ENCODE measurements at regions not wholly inside any gene's neighbourhood (a gene's known extent, or its start where the extent isn't known, plus 50 kb on each side); places are given as distances from the start of the nearest gene placed in this dataset.
"Not testable (repeated sequence)": the region's sequence is repeated elsewhere in the genome, so short reads cannot be mapped to it uniquely, and the experiment has no call there.

DNA sequence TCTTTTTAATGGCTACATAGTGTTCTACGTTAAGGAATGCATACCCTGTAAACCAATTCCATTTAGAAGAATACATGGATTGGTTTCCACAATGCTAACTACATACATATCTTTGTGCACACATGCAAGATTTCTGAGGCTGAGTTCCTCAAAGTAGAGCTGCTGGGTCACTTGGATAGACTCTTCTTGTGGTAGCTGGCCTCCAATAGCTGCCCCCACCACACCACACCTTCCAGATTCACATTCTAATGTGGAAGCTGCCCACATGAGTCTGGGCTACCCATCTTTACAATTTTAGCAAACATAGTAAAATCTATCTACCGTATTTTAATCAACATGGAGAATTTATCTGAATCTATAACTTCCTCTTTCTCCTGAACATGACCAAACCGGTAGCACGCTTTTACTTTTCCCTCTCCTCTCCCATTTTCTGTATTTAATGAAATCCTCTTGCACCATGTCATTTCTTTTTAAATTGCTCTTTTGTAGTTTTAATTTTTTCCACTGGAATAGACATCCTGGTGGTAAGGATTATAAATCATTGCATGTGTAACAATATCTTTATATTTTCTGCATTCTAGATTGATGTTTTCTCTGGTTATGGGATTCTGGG, 74.7 kb upstream of the CITED2 start:
- H3K36me3 ChIP-seq (ENCODE audit: insufficient read depth, low read length) = no peaks in the 10 kb centered on the region
- no peaks in the 10 kb centered on the region for H3K9me3 ChIP-seq (ENCODE audit: insufficient read depth, low read depth, low read length)
- no peaks in the 10 kb centered on the region for H3K27me3 ChIP-seq (ENCODE audit: insufficient read depth, low read length)
- H3K27ac ChIP-seq (ENCODE audit: low read depth, low read length) = peak overlapping the region; percentile 11; the same call in 1 of the 2 replicates
- peaks cover 46% of the 10 kb centered on the region for H3K4me1 ChIP-seq (ENCODE audit: insufficient read depth, low read length)
- WGBS = 87% methylated on average over 4 of the region's 4 CpGs
- peak overlapping the region; percentile 43; the same call in 1 of the 2 replicates for H3K9ac ChIP-seq (ENCODE audit: low read depth, low read length)
- no peak overlapping the region for H3K4me3 ChIP-seq (ENCODE audit: low read length)

DNA sequence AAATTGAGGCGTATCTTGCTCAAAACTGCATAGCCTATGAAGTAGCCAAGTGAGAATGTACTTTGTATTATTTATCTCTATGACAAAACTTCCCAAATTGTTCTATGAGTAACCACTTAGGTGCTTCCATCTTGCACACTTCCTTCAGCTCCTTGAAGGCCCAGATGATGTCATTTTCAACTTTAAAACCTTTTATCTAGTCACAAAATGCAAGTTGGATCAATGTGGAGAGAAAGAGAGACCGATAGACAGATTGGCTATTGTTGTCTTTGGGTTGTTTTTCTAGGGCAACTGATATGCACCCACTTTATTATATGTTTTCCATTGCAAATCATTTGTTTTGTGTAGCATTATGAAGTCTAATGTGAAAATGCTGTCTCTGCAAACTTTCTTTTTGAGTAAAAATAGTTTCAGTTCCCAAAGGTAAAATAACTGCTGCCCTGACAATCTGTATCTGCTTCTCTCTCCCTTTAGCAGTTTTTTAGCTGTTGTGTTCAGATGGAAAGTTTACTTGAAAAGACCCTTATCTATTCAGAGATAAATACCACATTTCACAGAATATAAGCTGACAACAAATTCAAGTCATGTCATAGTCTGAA, 73.7 kb upstream of the CITED2 start:
- H3K4me3 ChIP-seq (ENCODE audit: low read length) = no peak overlapping the region
- H3K9me3 ChIP-seq (ENCODE audit: insufficient read depth, low read depth, low read length) = no peaks in the 10 kb centered on the region
- no peak overlapping the region for H3K9ac ChIP-seq (ENCODE audit: low read depth, low read length)
- WGBS = no CpG with 5 or more reads among the region's 2 CpGs
- H3K4me1 ChIP-seq (ENCODE audit: insufficient read depth, low read length) = peaks cover 46% of the 10 kb centered on the region
- H3K27ac ChIP-seq (ENCODE audit: low read depth, low read length) = no peak overlapping the region
- H3K36me3 ChIP-seq (ENCODE audit: insufficient read depth, low read length) = no peaks in the 10 kb centered on the region
- no peaks in the 10 kb centered on the region for H3K27me3 ChIP-seq (ENCODE audit: insufficient read depth, low read length)

DNA sequence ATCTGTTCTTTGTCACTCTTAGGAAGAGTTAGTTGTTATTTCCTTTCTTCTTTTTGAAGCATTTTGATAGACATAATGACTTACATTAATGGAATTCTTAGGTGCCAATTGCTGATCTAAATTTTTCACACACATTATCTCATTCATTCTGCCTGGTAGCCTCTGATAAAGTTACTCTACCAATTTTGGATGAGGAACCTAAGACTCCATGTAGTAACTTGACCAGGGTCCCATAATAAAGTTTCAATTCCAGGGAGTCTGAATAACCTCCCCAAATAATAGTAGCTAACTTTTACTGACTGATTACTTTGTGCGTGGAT, 73.2 kb upstream of the CITED2 start:
- no peak overlapping the region for H3K27ac ChIP-seq (ENCODE audit: low read depth, low read length)
- H3K9me3 ChIP-seq (ENCODE audit: insufficient read depth, low read depth, low read length) = no peaks in the 10 kb centered on the region
- no peaks in the 10 kb centered on the region for H3K36me3 ChIP-seq (ENCODE audit: insufficient read depth, low read length)
- H3K4me1 ChIP-seq (ENCODE audit: insufficient read depth, low read length) = peaks cover 46% of the 10 kb centered on the region
- H3K9ac ChIP-seq (ENCODE audit: low read depth, low read length) = no peak overlapping the region
- H3K4me3 ChIP-seq (ENCODE audit: low read length) = no peak overlapping the region
- no peaks in the 10 kb centered on the region for H3K27me3 ChIP-seq (ENCODE audit: insufficient read depth, low read length)
- WGBS = 78% methylated on average over 1 of the region's 1 CpG

DNA sequence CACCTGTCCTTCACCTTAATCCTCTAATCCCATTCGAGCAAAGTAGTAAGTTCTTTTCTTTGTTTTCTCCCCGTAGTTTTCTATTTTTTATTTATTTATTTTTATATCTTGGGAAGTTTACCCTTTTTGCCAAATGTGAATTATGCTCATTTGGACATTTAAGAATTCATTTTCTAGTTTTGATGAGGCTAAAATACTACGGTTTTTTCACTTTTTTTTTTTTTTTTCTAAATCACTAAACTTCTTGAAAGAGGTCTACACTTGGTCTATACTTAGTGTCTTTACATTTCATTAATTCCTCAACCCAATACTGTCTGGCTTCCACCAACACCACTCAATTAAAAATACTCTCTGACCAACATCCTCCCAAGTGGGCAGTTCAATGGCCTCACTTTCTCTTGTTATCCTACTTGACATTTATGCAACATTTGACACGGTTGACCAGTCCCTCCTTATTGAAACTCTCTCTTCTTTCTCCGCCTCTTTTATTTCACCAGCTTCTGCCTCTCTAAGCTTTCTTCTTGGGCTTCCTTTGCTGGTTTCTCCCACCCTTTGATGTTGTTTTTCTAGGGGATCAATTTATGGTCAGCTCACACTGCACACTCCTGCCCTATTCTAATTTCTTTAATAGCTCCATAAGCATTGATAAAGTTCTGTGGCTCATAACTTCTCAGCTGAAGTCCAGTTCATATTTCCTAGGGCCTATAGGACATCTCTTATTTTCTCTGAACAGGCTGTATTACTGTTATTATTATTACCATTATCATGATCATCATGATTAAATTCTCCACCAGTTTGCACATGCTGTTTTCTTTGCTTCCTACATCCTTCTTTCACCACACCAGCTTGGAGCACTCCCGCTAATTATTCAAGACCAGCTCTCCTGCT, 72.6 kb upstream of the CITED2 start:
- no peaks in the 10 kb centered on the region for H3K9me3 ChIP-seq (ENCODE audit: insufficient read depth, low read depth, low read length)
- WGBS = 91% methylated on average over 4 of the region's 6 CpGs
- H3K4me3 ChIP-seq (ENCODE audit: low read length) = no peak overlapping the region
- H3K27ac ChIP-seq (ENCODE audit: low read depth, low read length) = no peak overlapping the region
- no peaks in the 10 kb centered on the region for H3K27me3 ChIP-seq (ENCODE audit: insufficient read depth, low read length)
- no peak overlapping the region for H3K9ac ChIP-seq (ENCODE audit: low read depth, low read length)
- H3K4me1 ChIP-seq (ENCODE audit: insufficient read depth, low read length) = peaks cover 40% of the 10 kb centered on the region
- no peaks in the 10 kb centered on the region for H3K36me3 ChIP-seq (ENCODE audit: insufficient read depth, low read length)

DNA sequence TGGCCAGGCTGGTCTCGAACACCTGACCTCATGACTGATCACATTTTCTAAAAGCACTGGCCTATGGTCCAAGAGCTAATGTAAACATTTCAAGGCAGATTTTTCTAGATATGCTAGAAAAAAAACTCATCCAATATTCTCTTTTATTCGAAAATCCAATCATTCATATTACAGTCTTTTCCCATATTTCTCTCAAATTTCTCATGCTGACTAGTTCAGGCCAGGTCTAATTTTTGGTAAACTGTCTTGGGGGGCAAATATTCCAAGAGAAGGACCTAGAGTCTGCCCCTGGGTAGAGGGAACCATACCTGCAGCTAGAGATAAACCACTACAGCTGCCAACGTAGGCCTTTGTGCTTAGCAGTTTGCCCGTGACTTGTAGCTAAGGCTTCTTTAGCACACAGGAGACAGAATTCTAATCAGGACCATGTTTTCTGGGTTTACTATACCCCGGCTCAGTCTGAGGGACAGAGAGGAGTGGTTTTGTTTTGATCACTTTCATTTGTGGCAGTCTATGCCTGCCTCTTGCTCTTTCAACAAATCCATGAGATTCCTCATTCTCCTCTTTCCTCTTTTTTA, 71.8 kb upstream of the CITED2 start:
- Histone ChIP-seq H3K4me1 (ENCODE audit: insufficient read depth, low read length) (peaks cover 40% of the 10 kb centered on the region), H3K27ac (ENCODE audit: low read depth, low read length) (no peak overlapping the region; the same call in 1 of the 2 replicates), H3K36me3 (ENCODE audit: insufficient read depth, low read length) (no peaks in the 10 kb centered on the region), H3K27me3 (ENCODE audit: insufficient read depth, low read length) (no peaks in the 10 kb centered on the region), H3K9ac (ENCODE audit: low read depth, low read length) (no peak overlapping the region), H3K4me3 (ENCODE audit: low read length) (no peak overlapping the region), H3K9me3 (ENCODE audit: insufficient read depth, low read depth, low read length) (no peaks in the 10 kb centered on the region)
- 87% methylated on average over 5 of the region's 5 CpGs for WGBS

DNA sequence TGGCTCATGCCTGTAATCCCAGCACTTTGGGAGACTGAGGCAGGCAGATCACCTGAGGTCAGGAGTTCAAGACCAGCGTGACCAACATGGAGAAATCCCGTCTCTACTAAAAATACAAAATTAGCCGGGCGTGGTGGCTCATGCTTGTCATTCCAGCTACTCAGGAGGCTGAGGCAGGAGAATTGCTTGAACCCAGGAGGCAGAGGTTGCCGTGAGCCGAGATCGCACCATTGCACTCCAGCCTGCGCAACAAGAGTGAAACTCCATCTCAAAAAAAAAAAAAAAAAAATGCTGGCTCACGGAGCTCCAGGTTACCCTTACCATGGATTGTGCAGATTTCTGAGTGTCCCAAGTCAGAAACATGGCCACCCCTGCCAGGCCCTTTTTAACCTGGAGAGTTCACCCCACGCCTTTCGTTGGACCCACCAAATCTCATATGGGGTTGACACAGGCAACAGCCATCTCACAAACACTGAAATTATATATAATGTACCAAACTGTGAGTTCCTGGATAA, 69.9 kb upstream of the CITED2 start:
- WGBS = 95% methylated on average over 11 of the region's 11 CpGs
- H3K9me3 ChIP-seq (ENCODE audit: insufficient read depth, low read depth, low read length); H3K36me3 ChIP-seq (ENCODE audit: insufficient read depth, low read length); H3K27me3 ChIP-seq (ENCODE audit: insufficient read depth, low read length); H3K4me3 ChIP-seq (ENCODE audit: low read length); H3K27ac ChIP-seq (ENCODE audit: low read depth, low read length); H3K9ac ChIP-seq (ENCODE audit: low read depth, low read length): not testable (repeated sequence)
- peaks cover 28% of the 10 kb centered on the region for H3K4me1 ChIP-seq (ENCODE audit: insufficient read depth, low read length)

DNA sequence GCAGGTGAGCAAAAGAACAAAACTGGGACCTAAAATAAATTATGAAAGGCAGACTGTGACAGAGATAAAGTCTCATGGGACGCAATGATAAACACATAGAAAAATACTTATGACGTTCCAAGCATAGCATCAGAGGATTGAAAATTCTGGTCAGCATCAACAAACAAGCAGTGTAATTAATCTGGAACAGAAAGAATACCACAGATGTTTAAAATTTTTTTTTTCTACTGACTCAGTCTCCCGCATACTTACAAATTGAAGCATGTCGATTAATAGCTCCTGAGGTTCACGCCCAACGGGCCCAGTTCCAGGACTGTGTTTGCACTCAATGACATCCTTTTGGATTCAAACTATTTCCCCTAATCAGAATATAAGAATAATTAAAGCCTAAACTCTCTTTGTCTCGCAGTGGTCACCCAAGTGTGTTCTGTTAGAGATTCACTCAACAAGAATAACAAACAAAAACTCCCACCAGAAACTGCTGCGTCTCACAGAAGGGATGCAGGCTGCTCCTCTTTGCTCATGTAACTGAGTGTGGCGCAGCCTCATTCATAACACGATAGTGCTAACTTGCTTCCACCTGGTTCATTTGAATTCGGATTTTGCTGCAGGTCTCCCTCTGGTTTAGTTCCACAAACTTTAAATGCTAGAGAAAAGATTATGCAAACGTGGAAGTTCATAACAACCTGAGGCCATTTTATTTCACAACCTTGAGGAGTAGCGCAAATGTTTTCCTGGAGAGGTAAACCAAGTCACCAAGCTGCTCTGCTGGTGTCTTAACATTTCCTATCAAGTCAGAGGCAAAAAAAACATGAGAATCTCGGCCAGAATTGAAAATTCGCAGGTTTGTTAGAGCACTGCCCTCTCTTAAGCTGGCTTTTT, 69.0 kb upstream of the CITED2 start:
- 88% methylated on average over 15 of the region's 15 CpGs for WGBS
- H3K9me3 ChIP-seq (ENCODE audit: insufficient read depth, low read depth, low read length) = no peaks in the 10 kb centered on the region
- H3K27me3 ChIP-seq (ENCODE audit: insufficient read depth, low read length) = no peaks in the 10 kb centered on the region
- no peak overlapping the region for H3K9ac ChIP-seq (ENCODE audit: low read depth, low read length)
- H3K4me3 ChIP-seq (ENCODE audit: low read length) = no peak overlapping the region
- H3K27ac ChIP-seq (ENCODE audit: low read depth, low read length) = no peak overlapping the region
- H3K36me3 ChIP-seq (ENCODE audit: insufficient read depth, low read length) = no peaks in the 10 kb centered on the region
- peaks cover 21% of the 10 kb centered on the region; the same call in 1 of the 2 replicates for H3K4me1 ChIP-seq (ENCODE audit: insufficient read depth, low read length)

DNA sequence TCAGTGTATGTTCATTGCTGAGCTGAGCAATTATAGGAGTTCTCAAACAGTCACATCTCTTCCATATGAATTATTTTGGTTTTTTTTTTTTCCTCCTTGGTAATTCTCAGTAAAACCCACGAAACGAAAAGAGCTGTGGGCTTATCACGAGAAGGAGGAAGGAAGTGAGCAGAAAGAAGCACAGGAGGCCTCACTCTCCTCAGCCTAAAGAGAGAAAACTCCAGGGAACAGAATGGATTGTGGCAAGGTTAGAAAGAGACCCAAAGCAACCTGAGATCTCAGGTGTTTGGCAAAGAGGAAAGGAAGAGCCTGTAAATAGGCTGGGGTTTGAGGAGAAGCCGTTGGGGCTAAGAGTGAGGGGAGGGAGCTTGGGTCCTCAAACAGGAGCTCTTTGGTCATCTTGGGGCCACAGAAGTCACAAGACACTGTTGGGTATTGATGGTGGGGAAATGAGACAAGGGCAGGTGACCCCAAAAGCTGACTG, 67.8 kb upstream of the CITED2 start:
- Histone ChIP-seq H3K27ac (ENCODE audit: low read depth, low read length) (no peak overlapping the region), H3K9me3 (ENCODE audit: insufficient read depth, low read depth, low read length) (no peaks in the 10 kb centered on the region), H3K4me1 (ENCODE audit: insufficient read depth, low read length) (peaks cover 9% of the 10 kb centered on the region; the same call in 1 of the 2 replicates), H3K4me3 (ENCODE audit: low read length) (no peak overlapping the region), H3K27me3 (ENCODE audit: insufficient read depth, low read length) (no peaks in the 10 kb centered on the region), H3K36me3 (ENCODE audit: insufficient read depth, low read length) (no peaks in the 10 kb centered on the region), H3K9ac (ENCODE audit: low read depth, low read length) (no peak overlapping the region)
- WGBS = 88% methylated on average over 4 of the region's 4 CpGs

DNA sequence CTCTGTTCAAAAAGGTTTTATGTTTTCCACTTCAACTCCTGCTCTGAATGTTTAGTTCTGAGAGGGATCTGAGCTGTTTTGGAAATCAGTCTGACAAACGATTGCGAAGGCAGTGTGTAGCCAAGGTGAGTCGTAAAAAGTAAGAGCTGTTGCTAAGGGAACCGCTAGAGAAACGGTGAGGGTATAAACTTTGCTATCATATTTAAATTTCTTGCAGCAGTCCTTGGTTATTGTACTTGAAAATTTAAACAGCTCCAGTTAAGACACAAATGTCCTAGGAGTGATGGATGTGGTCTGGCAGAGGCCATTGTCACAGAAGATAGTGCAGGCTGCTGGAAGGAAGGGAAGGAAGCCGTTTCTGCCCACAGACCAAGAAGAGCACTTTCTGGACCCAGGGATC, 64.9 kb upstream of the CITED2 start:
- H3K9me3 ChIP-seq (ENCODE audit: insufficient read depth, low read depth, low read length) = no peaks in the 10 kb centered on the region
- H3K9ac ChIP-seq (ENCODE audit: low read depth, low read length) = no peak overlapping the region
- 91% methylated on average over 6 of the region's 6 CpGs for WGBS
- no peak overlapping the region for H3K27ac ChIP-seq (ENCODE audit: low read depth, low read length)
- H3K4me1 ChIP-seq (ENCODE audit: insufficient read depth, low read length) = no peaks in the 10 kb centered on the region
- no peaks in the 10 kb centered on the region for H3K27me3 ChIP-seq (ENCODE audit: insufficient read depth, low read length)
- H3K36me3 ChIP-seq (ENCODE audit: insufficient read depth, low read length) = no peaks in the 10 kb centered on the region
- no peak overlapping the region for H3K4me3 ChIP-seq (ENCODE audit: low read length)

DNA sequence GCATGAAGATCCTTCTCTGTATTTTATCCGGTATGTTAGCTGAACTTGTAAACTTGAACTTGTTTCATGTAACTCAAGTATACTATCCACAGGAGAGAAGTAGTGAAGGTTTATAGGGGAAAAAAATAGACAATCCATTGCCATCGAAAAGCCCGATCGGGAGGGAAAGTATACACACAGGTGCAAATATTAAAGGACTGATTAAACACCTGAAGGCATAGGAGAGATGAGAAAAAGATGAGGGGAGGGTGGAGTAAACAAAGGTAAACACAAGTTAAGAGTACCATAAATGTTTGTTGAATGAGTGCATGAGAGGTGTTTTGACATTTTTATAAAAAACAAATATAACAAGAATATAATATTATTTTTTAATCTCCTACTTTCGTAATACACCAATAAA, 64.3 kb upstream of the CITED2 start:
- Histone ChIP-seq H3K36me3 (ENCODE audit: insufficient read depth, low read length) (no peaks in the 10 kb centered on the region), H3K27ac (ENCODE audit: low read depth, low read length) (no peak overlapping the region), H3K27me3 (ENCODE audit: insufficient read depth, low read length) (no peaks in the 10 kb centered on the region), H3K9ac (ENCODE audit: low read depth, low read length) (no peak overlapping the region), H3K9me3 (ENCODE audit: insufficient read depth, low read depth, low read length) (no peaks in the 10 kb centered on the region), H3K4me1 (ENCODE audit: insufficient read depth, low read length) (no peaks in the 10 kb centered on the region), H3K4me3 (ENCODE audit: low read length) (no peak overlapping the region)
- WGBS = 98% methylated on average over 5 of the region's 5 CpGs
